Stimulated activated naive CD8-positive, alpha-beta T cell treated with anti-CD3 and anti-CD28 coated beads, Interleukin-15, amount 100 ng/mL, for 72 hours (primary cell): ENCODE measurements at regions not wholly inside any gene's neighbourhood (a gene's known extent, or its start where the extent isn't known, plus 50 kb on each side); places are given as distances from the start of the nearest gene placed in this dataset.

Source experiments
- ATAC-seq: fragments of 150-1000 bp; cut with Tn5 transposase; 2 replicates; pipeline ENCODE4 v1.10.0; 2021; ENCODE audit warnings: mild to moderate bottlenecking, moderate library complexity
- DNase-seq, 2 donors: peaks; one replicate each; pipeline ENCODE4 v3.0.0; 2021 to 2022
- H3K27ac Mint-ChIP-seq, 2 donors: one replicate each; pipeline ENCODE4 v1.8.0; 2022; ENCODE audit warnings: mild to moderate bottlenecking in 2 of 2, mixed read lengths in 2 of 2, moderate library complexity in 2 of 2
- H3K27me3 Mint-ChIP-seq: one replicate; pipeline ENCODE4 v1.8.0; 2022; ENCODE audit warnings: mixed read lengths
- H3K4me1 Mint-ChIP-seq: one replicate; pipeline ENCODE4 v1.8.0; 2022; ENCODE audit warnings: mild to moderate bottlenecking, mixed read lengths
- H3K4me3 Mint-ChIP-seq, 2 donors: one replicate each; pipeline ENCODE4 v1.8.0; 2022; ENCODE audit warnings: mild to moderate bottlenecking in 2 of 2, mixed read lengths in 2 of 2, moderate library complexity in 1 of 2
- H3K9me3 Mint-ChIP-seq, 2 donors: one replicate each; pipeline ENCODE4 v1.8.0; 2022; ENCODE audit warnings: mixed read lengths in 2 of 2

DNA sequence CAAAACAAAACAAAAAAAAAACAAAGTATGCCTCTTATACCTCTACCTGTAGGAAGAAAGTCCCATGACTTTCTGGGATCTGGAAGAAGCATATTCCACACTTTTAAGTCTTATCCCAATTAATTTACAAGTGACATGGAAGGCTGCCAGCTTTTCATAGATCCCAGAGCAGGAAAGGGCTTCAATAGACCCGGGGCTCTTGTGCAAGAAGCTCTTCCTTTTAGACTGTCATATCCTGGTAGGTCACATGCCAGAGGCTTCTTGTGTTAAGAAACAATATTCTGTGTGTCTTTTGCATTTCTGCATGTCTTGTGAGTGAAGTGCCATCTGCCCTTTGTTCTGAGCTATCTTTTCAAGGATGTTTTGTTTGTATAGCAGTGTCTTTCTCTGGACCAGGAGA, 84.4 kb upstream of the PHOX2B start:
- Mint-ChIP-seq H3K27me3 (peaks cover 10% of the 10 kb centered on the region), H3K27ac (no peak overlapping the region), H3K4me1 (no peaks in the 10 kb centered on the region), H3K4me3 (no peak overlapping the region), H3K9me3 (peaks cover 0 to 5% of the 10 kb centered on the region in 2 donors)
- DNase-seq (no peak), ATAC-seq (no peak)

DNA sequence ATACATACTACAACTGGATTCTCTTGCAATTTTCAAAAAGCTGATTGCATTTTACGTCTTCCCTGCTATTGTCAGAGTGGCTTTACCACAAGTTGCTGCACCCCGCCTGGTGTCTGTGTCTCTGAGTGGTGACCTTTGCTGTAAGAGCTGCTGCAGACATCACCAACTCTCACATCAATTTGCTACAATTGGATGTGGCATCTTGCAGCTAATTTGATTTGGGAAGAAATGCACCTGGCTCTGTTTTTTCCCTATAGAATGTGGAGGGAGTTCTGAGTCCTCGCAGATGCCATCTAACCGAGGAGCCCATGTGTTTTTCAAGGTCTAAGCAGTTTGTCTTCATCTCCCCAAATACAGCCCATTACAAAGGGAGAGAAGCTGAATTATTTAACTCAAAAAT, 73.8 kb upstream of the PHOX2B start:
- Mint-ChIP-seq H3K27me3 (peaks cover 18% of the 10 kb centered on the region), H3K4me1 (no peaks in the 10 kb centered on the region), H3K9me3 (no peaks in the 10 kb centered on the region), H3K27ac (no peak overlapping the region), H3K4me3 (no peak overlapping the region)
- no peak for DNase-seq
- ATAC-seq, result no peak

DNA sequence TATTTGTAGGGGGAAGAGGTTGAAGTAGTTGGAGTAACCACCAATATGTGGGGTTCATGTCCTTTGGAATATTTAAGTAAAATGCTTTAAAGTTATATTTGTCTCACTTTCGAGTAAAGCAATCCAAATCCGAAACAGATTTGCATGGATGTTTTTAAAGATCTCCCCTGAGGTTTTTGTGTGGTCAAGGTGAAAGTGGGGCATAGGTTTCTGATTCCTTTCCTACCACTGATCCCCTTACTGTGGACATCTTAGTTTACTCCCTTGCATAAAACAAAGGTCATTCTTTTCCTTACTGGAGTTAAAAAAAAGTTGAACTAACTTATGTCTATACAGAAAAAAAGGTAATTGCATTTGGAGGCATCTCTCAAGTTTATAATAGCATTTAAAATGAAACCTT, 71.9 kb upstream of the PHOX2B start:
- Mint-ChIP-seq H3K4me3 (no peak overlapping the region), H3K27ac (no peak overlapping the region), H3K27me3 (peaks cover 16% of the 10 kb centered on the region), H3K9me3 (no peaks in the 10 kb centered on the region), H3K4me1 (no peaks in the 10 kb centered on the region)
- DNase-seq (no peak), ATAC-seq (no peak)

DNA sequence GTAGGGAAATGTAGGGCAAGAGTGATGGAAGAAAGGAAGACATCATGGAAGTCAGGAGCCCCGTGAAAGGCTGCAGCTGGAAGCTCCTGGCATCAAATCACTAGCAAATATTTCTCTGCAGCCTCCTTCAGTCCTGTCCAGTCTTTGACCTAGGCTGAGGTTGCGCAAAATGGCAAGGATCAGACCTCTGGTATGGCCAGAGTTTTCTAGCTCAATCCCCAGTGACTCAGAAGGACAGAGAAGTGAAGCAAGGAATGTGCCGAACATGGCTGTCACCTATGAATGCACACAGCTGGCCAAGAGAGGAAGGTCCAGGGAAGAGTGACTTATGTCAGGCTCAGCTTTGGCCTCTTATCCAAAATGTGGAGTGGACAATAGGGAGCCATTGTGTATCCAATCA, 71.1 kb upstream of the PHOX2B start:
- H3K9me3 Mint-ChIP-seq, result peaks cover 0 to 8% of the 10 kb centered on the region in 2 donors
- no peak overlapping the region for H3K4me3 Mint-ChIP-seq
- H3K27ac Mint-ChIP-seq, result no peak overlapping the region
- H3K27me3 Mint-ChIP-seq, result peaks cover 21% of the 10 kb centered on the region
- no peaks in the 10 kb centered on the region for H3K4me1 Mint-ChIP-seq
- DNase-seq (no peak), ATAC-seq (no peak)

DNA sequence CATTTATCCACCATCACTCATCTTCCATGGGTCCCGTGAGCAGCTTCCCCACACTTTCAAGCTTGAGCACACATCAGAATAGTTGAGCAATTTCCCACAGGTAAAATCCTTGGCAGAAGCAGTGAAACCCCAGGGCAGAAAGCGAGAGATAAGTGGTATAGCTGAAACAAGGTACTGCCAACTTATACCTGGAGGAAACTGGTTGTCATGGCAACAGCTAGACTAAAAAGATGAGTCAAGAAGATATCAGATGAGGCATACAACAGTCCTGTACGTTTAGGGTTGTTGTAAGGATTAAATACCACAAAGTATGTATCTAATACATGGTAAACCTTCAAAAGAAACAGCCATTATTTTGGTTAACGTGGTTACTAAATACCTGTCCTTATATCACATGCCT, 66.9 kb upstream of the PHOX2B start:
- Mint-ChIP-seq H3K27ac (no peak overlapping the region), H3K9me3 (peaks cover 0 to 16% of the 10 kb centered on the region in 2 donors), H3K4me3 (no peak overlapping the region), H3K27me3 (peaks cover 26% of the 10 kb centered on the region), H3K4me1 (no peaks in the 10 kb centered on the region)
- ATAC-seq (no peak), DNase-seq (no peak)

DNA sequence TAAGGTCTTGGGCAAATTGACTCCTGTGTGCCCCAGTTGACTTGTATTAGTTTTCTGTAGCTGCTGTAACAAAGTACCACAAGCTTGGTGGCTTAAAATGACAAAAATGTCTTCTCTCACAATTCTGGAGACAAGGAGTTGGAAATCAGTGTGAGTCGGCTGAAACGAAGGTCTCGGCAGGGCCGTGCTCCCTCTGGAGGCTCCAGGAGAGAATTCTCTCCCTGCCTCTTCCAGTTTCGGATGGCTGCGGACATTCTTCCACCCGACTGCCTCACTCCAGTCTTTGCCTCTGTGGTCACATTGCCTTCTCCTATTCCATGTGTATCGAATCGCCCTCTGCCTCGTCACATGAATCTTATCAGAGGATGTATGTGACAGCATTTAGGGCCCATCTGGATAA, 66.0 kb upstream of the PHOX2B start:
- Mint-ChIP-seq H3K27ac (no peak overlapping the region), H3K27me3 (peaks cover 24% of the 10 kb centered on the region), H3K9me3 (peaks cover 0 to 16% of the 10 kb centered on the region in 2 donors), H3K4me1 (no peaks in the 10 kb centered on the region), H3K4me3 (no peak overlapping the region)
- no peak for ATAC-seq
- DNase-seq, result no peak

DNA sequence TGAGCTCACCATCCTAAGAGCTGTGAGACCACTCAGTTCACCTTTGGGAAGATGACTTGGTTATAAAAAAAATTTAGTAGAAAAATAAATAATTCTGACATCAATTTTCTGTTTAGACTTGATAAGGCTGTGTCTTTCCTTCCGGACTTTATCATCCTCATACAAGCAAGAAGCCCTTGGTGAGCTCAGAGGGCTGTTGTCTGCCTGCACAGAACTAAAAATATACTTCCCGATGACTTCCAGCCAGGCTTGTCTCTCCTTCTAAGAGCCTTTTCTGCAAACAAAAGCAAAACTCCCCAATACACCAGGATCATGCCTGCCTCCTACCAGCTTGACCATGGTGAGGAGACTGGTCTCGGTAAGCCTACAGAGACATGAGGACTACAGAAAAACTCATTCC, 58.3 kb upstream of the PHOX2B start:
- H3K4me1 Mint-ChIP-seq, result no peaks in the 10 kb centered on the region
- H3K27ac Mint-ChIP-seq, result no peak overlapping the region
- no peak overlapping the region for H3K4me3 Mint-ChIP-seq
- DNase-seq, result no peak
- no peak for ATAC-seq
- H3K27me3 Mint-ChIP-seq, result no peaks in the 10 kb centered on the region
- H3K9me3 Mint-ChIP-seq, result peaks cover 0 to 3% of the 10 kb centered on the region in 2 donors

DNA sequence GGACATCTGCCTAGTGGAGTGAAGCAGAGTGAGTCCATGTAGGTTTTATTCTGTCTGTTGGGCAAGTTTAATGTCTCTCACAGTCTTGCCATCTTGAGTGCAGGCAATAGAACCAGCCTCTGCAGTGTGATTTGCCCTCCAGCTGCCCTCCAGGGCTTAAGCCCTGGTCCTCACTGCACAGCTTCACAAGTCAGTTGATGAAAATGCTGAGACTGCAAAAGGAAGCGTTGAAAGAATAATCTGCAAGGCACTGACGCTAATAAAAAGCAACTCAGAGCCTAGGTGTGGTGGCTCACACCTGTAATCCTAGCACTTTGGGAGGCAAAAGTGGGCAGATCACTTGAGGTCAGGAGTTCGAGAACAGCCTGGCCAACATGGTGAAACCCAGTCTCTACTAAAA, 54.1 kb upstream of the PHOX2B start:
- Mint-ChIP-seq H3K27ac (no peak overlapping the region), H3K4me3 (no peak overlapping the region), H3K9me3 (peaks cover 0 to 4% of the 10 kb centered on the region in 2 donors), H3K27me3 (no peaks in the 10 kb centered on the region), H3K4me1 (no peaks in the 10 kb centered on the region)
- no peak for ATAC-seq
- DNase-seq, result no peak

DNA sequence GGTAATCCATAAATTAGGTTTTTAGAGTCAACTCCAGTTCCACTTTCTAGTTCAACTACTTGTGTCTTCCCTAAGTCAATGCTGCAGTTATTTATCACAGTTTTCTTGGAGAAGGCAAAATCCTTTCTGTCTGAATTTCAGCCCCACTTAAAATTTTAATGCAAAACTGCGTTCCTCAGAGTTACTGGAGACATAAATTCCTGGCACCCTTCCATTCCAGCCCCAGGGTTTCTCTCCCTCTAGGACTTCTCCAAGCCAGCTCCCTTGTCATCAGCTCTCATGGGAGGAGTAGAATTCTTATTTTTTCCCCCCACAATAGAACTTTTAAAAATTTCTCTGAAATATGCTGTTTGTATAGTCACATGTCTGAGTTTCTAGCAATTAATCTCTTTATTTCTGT, 50.6 kb upstream of the PHOX2B start:
- Mint-ChIP-seq H3K27ac (no peak overlapping the region), H3K27me3 (no peaks in the 10 kb centered on the region), H3K4me3 (no peak overlapping the region), H3K9me3 (peaks cover 0 to 4% of the 10 kb centered on the region in 2 donors), H3K4me1 (no peaks in the 10 kb centered on the region)
- ATAC-seq, result no peak
- no peak for DNase-seq
